ENCODE measurements at regions not wholly inside any gene's neighbourhood (a gene's known extent, or its start where the extent isn't known, plus 50 kb on each side); places are given as distances from the start of the nearest gene placed in this dataset.

DNA sequence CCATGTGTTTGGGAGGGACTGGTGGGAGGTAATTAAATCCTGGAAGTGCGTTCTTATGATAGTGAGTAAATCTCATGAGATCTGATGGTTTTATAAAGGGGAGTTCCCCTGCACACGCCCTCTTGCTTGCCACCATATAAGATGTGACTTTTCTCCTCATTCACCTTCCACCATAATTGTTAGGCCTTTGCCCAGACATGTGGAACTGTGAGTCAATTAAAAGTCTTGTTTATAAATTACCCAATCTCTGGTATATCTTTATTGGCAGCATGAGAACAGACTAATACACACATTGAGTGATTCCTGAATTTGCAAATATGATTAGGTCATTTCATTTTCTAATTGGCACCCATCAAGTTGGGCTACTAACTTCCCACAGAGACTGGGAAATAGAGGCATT, 977.2 kb downstream of the SLITRK1 start:
- TF ChIP-seq, protein P1, sequence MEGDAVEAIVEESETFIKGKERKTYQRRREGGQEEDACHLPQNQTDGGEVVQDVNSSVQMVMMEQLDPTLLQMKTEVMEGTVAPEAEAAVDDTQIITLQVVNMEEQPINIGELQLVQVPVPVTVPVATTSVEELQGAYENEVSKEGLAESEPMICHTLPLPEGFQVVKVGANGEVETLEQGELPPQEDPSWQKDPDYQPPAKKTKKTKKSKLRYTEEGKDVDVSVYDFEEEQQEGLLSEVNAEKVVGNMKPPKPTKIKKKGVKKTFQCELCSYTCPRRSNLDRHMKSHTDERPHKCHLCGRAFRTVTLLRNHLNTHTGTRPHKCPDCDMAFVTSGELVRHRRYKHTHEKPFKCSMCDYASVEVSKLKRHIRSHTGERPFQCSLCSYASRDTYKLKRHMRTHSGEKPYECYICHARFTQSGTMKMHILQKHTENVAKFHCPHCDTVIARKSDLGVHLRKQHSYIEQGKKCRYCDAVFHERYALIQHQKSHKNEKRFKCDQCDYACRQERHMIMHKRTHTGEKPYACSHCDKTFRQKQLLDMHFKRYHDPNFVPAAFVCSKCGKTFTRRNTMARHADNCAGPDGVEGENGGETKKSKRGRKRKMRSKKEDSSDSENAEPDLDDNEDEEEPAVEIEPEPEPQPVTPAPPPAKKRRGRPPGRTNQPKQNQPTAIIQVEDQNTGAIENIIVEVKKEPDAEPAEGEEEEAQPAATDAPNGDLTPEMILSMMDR (IDR thresholded peaks at IDR 0.05) = no peak
- TF ChIP-seq EZH2 (IDR thresholded peaks at IDR 0.05; ENCODE audit: borderline replicate concordance, insufficient read depth, low read depth, low read length, poor library complexity, severe bottlenecking) = no peak
